Caco-2 (cell line): ENCODE measurements at regions not wholly inside any gene's neighbourhood (a gene's known extent, or its start where the extent isn't known, plus 50 kb on each side); places are given as distances from the start of the nearest gene placed in this dataset.

ENCODE experiments used
- BruUV-seq: library from RNA; stranded (reverse); fragments of 400-500 nt; replicated peaks from 2 replicates; lab custom pipeline; 2021; lab: Mats Ljungman, UMichigan
- CTCF ChIA-PET: fragments of 300-600 bp; sonication (Branson Sonifier 250); formaldehyde crosslinking; loops from one replicate; lab custom pipeline; 2022; ENCODE audit warnings: antibody characterized with exemption; lab: Charles Lee
- POLR2A ChIA-PET: fragments of 300-600 bp; sonication (Branson Sonifier 250); formaldehyde crosslinking; loops from one replicate; lab custom pipeline; 2022; ENCODE audit warnings: antibody characterized with exemption; lab: Charles Lee
- DNase-seq, 2 experiments: peaks; one replicate each; pipeline versions ENCODE4 v3.0.0 to v3.0.0-alpha.2; 2020 to 2022
- H3K27me3 ChIP-seq: replicated peaks from 2 replicates; pipeline ENCODE4 v1.6.0; 2011; ENCODE audit warnings: low read length; ENCODE audit not compliant: control insufficient read depth, insufficient read depth
- H3K36me3 ChIP-seq: 2 replicates; pipeline ENCODE4 v1.5.1; 2011; ENCODE audit warnings: low read length; ENCODE audit not compliant: control insufficient read depth, insufficient read depth
- H3K4me1 ChIP-seq: fragments of 250-450 bp; sonication (Bioruptor Pico); 2 replicates; pipeline ENCODE4 v1.5.1; 2020; ENCODE audit warnings: mild to moderate bottlenecking
- H3K4me3 ChIP-seq: 2 replicates; pipeline ENCODE4 v1.5.1; 2011; ENCODE audit warnings: low read depth, mild to moderate bottlenecking, control low read depth, low read length
- H3K9me3 ChIP-seq: fragments of 250-450 bp; sonication (Bioruptor Pico); 2 replicates; pipeline ENCODE4 v1.5.1; 2020; ENCODE audit warnings: mild to moderate bottlenecking, moderate library complexity
- H3K27ac Mint-ChIP-seq: one replicate; pipeline ENCODE4 v1.8.0; 2022; ENCODE audit warnings: mixed read lengths; ENCODE audit not compliant: unreplicated experiment
- H3K27me3 Mint-ChIP-seq: one replicate; pipeline ENCODE4 v1.8.0; 2022; ENCODE audit warnings: mixed read lengths; ENCODE audit not compliant: insufficient read depth, unreplicated experiment
- H3K36me3 Mint-ChIP-seq: one replicate; pipeline ENCODE4 v1.8.0; 2022; ENCODE audit warnings: mild to moderate bottlenecking, mixed read lengths; ENCODE audit not compliant: insufficient read depth, unreplicated experiment
- H3K4me1 Mint-ChIP-seq: one replicate; pipeline ENCODE4 v1.8.0; 2022; ENCODE audit warnings: low read depth, mixed read lengths; ENCODE audit not compliant: unreplicated experiment
- H3K4me3 Mint-ChIP-seq: one replicate; pipeline ENCODE4 v1.8.0; 2022; ENCODE audit warnings: mild to moderate bottlenecking, moderate library complexity, mixed read lengths; ENCODE audit not compliant: unreplicated experiment
- H3K9me3 Mint-ChIP-seq: one replicate; pipeline ENCODE4 v1.8.0; 2022; ENCODE audit warnings: mixed read lengths; ENCODE audit not compliant: unreplicated experiment
- CTCF ChIP-seq, 2 experiments: fragments of 200-600 bp in 1 of 2; IDR thresholded peaks; 1 replicate in 1 of 2; 2 replicates in 1 of 2; pipeline versions ENCODE4 v1.5.1 to v1.8.0; 2011 to 2022; ENCODE audit warnings: antibody characterized with exemption in 1 of 2, control low read depth in 1 of 2, inconsistent platforms in 1 of 2, low read depth in 1 of 2, low read length in 1 of 2, mild to moderate bottlenecking in 1 of 2, moderate library complexity in 1 of 2; ENCODE audit not compliant: insufficient read depth in 1 of 2, severe bottlenecking in 1 of 2, unreplicated experiment in 1 of 2
- intact Hi-C: fragments of 100-400 bp; cut with micrococcal nuclease; formaldehyde crosslinking; loops from one replicate; pipeline ENCODE4 v1.10.0; 2022; ENCODE audit not compliant: unreplicated experiment

- POLR2A ChIA-PET = no interaction called here
- no peaks in the 10 kb centered on the region for H3K9me3 ChIP-seq
Measured at GRCh38 chr1:98374098-98374497, 287.4 kb upstream of the SNX7 start.

GRCh38 chr1:98373056-98373455, 288.5 kb upstream of the SNX7 start:
- TF ChIP-seq CTCF (IDR thresholded peaks at IDR 0.05; ENCODE audit: insufficient read depth in 1 of 2, low read depth in 1 of 2, low read length in 1 of 2, severe bottlenecking in 1 of 2, unreplicated experiment in 1 of 2) = no peak
- Mint-ChIP-seq H3K36me3 (no peaks in the 10 kb centered on the region), H3K4me3 (no peak overlapping the region), H3K4me1 (no peaks in the 10 kb centered on the region), H3K27ac (no peak overlapping the region), H3K9me3 (no peaks in the 10 kb centered on the region), H3K27me3 (no peaks in the 10 kb centered on the region)
- Histone ChIP-seq H3K9me3 (no peaks in the 10 kb centered on the region), H3K4me1 (no peaks in the 10 kb centered on the region), H3K27me3 (no peaks in the 10 kb centered on the region), H3K36me3 (no peaks in the 10 kb centered on the region), H3K4me3 (no peak overlapping the region)
- ChIA-PET POLR2A (no interaction called here), CTCF (no interaction called here)
- intact Hi-C loops = no loop called here
- no TSS peak for BruUV-seq
- no peak for DNase-seq

More at GRCh38 chr1:98374098-98374497, 287.4 kb upstream of the SNX7 start:
- H3K4me1 Mint-ChIP-seq = no peaks in the 10 kb centered on the region
- Histone ChIP-seq H3K36me3 (no peaks in the 10 kb centered on the region), H3K27me3 (no peaks in the 10 kb centered on the region), H3K4me1 (no peaks in the 10 kb centered on the region), H3K4me3 (no peak overlapping the region)
- BruUV-seq = no TSS peak
- H3K27me3 Mint-ChIP-seq = no peaks in the 10 kb centered on the region
- CTCF ChIA-PET = no interaction called here
- H3K9me3 Mint-ChIP-seq = no peaks in the 10 kb centered on the region
- H3K36me3 Mint-ChIP-seq = no peaks in the 10 kb centered on the region
- no peak for TF ChIP-seq CTCF (IDR thresholded peaks at IDR 0.05; ENCODE audit: insufficient read depth in 1 of 2, low read depth in 1 of 2, low read length in 1 of 2, severe bottlenecking in 1 of 2, unreplicated experiment in 1 of 2)
- no peak overlapping the region for H3K4me3 Mint-ChIP-seq
- no peak for DNase-seq
- no peak overlapping the region for H3K27ac Mint-ChIP-seq
- intact Hi-C loops = no loop called here

GRCh38 chr1:98371764-98372163, 289.8 kb upstream of the SNX7 start:
- Mint-ChIP-seq H3K9me3 (no peaks in the 10 kb centered on the region), H3K27ac (no peak overlapping the region), H3K4me3 (no peak overlapping the region), H3K36me3 (no peaks in the 10 kb centered on the region), H3K27me3 (no peaks in the 10 kb centered on the region), H3K4me1 (no peaks in the 10 kb centered on the region)
- no TSS peak for BruUV-seq
- intact Hi-C loops = no loop called here
- POLR2A ChIA-PET = no interaction called here
- Histone ChIP-seq H3K4me1 (no peaks in the 10 kb centered on the region), H3K9me3 (no peaks in the 10 kb centered on the region), H3K4me3 (no peak overlapping the region), H3K27me3 (no peaks in the 10 kb centered on the region), H3K36me3 (no peaks in the 10 kb centered on the region)
- no peak for DNase-seq
- no peak for TF ChIP-seq CTCF (IDR thresholded peaks at IDR 0.05; ENCODE audit: insufficient read depth in 1 of 2, low read depth in 1 of 2, low read length in 1 of 2, severe bottlenecking in 1 of 2, unreplicated experiment in 1 of 2)
- CTCF ChIA-PET = no interaction called here
